RCC 7860 (cell line): ENCODE measurements at regions not wholly inside any gene's neighbourhood (a gene's known extent, or its start where the extent isn't known, plus 50 kb on each side); places are given as distances from the start of the nearest gene placed in this dataset.

Experiments
- DNase-seq: peaks from one replicate; pipeline ENCODE4 v3.0.0-alpha.2; 2015; ENCODE audit warnings: low spot score
- FAIRE-seq: peaks from 2 replicates; lab custom pipeline; 2012; peaks lifted over from hg19 to GRCh38; lab: Jason Lieb, UNC

DNA sequence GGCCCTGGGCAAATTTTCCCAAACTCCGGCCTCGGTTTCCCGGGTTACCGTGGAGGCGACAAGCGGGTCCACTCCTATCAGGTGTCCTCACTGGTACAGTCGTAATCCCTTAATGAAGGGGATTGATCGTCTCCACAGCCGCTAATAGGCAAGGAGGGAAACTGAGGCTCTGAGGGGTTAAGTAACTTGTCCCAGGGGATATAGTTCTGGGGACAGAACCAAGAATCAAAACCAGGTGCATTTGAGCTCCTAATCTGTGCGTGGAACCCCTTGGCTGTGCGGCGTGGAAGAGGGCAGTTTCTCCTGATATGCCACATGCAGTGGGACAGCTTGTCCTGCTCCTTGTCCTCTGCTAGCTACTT, 157.2 kb downstream of the CYRIA start:
- FAIRE-seq (no peak), DNase-seq (no peak)

DNA sequence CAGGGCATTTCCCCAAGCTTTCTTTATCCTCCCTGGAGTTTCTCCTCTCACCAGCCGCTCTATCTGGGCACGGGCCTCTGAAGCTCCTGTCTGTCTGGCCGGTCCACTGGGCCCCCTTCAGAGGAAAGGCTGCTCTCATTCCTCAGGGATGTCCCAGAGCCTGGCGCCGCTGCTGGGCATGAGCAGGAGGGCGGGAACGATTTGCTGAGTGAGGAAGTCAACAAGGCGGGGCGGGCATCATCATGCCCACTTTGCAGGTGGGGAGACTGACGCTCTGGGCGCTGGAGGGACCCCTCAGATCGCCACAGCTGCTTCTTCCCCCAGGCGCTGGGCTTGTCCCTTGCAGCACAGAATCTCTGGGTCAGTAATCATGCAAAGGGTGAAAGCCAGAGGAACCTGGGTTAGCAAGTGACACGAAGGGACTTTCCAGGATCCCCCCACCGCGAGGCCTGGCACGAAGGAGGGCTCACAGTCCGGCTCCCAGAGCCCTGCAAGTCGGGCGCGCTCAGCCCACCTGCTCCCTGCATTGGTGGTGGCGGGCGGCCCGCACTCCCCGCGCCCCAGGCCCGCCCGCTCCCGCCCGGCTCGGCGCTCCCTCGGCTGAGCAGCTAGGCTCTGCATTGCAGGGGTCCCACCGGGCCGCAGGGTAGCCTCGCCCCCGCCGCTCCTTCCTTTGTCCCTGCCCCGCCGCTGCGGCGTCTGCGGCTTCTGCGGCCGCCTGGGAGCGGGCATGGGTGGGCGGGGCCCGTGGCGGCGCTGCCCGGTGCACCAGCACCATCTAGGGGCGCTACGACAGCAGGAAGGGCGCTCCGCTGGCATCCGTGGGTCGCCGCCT, 157.8 kb downstream of the CYRIA start:
- peak; percentile 9 for DNase-seq

DNA sequence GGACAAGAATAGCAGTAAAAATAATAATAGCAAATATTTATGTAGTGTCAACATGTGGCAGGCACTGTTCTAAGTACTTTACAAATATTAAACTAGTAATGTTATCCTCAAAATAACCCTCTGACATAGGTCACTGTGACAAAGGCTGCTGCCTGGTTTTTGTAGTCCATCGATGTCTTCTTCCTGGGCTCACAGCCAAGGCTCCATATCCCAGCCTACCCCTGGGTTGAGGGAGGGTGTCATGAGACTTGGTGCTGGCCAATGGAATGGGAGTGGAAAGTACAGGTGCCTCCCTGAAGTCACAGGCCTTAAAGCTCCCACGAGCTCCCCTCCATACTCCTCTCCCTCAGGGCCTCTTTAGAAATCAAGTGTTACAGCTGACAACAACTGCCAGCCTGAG, 159.3 kb downstream of the CYRIA start:
- DNase-seq, result no peak
- FAIRE-seq, result no peak

More for the DNA sequence above, 157.8 kb downstream of the CYRIA start:
- no peak for FAIRE-seq

DNA sequence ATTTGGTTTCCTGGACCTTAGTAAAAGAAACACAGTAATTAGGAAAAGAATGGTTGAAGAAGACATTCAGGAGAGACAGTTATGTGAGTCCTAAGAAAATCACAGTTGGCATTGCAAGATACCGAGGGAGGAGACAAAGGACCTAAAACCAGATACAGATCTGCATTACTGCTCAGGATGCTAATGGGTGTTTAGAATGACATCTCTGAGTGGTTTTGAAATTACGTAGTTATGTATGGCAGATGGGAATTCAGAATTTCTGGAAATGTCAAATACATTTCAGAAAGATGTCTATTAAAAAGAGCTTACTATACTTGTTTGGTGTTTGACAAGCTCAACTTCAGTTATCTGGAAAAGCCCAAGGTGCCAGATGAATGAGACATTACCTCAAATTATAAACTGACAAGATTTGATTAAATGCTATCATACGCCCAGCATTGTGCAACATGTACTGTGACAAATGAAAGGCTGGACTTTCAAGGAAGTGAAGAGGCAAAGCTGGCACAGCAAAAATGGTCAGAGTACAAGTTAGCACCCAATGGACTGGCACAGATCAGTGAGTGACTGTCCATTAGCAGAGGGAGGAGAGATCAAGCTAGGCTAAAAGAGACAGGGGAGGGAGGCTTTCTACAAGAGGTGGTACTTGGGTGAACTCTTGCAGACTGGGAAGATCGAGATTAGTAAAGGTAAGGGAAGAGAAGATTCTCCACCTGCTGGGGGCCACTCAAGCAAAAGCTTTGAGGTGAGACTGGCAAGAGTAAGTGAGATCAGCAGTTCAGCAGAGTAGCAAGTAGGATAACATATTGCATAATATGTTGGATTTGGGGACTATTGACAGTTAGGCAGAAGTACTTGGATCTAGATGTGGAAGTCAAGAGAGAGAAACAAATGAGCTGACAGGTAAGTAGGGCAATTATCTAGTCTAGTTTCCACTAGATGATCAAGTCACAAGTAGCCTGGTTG, 168.9 kb downstream of the CYRIA start:
- FAIRE-seq, result no peak
- no peak for DNase-seq

DNA sequence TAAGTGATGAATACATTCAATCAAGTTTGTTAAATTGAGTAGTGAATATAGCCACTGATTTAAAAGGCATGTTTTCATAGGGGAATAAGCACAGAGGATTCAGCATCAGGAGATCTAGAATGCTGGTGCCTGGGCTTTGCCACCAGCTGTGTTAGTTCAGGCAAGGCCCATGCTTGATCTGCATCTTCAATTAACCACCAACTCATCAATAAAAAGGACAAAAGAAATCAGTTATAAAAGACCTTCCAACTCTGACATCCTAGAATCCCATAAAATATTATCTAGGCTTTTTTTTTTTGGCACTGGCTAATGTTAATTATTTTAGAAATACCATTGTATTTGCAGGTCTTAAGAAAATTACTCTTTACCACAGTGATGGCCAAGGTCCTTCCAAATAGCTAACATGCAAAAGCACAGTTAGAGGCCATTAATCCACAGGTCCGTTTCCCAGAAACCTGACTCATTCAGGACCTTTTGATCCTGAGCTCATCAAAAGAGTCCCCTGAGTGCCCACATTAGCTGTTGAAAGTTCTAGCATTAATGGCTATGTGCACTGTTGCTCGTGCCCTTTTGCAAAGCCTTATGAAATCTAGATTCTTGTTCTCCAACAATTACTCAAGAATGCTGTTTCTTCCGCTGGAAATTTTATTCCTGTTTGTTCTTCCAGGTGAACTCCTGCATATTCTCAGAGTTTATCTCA, 170.0 kb downstream of the CYRIA start:
- no peak for FAIRE-seq
- no peak for DNase-seq

DNA sequence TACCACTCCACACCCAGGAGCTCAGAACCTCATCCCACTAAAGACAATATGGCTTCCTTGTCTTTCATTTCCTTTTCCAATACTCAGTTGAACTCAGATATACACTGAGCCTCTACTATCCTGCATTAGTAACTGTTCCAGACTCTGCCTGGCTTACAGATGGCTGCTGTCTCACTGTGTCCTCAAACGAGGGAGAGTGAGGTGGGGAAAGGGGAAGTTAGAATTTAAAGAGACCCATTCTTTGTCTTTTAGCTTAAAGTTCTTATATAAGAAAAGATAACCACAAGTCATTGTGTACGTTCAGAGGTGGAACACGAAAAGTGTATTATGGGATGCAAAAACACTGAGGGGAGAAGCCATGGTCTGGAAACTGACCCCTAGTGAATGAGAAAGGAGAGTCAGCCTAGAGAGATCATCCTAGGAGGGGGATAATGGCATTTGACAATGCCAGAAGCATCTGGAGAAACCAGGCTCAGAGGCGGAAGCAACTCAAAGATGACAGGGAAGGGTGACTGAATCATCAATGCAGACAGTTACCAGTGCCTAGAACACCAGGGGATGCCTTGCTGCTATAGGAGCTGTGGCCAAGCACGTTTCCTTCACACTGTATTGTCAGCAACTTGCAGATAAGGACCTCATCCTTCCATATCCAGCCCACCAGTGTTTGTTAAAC, 170.7 kb downstream of the CYRIA start:
- no peak for FAIRE-seq
- DNase-seq, result no peak

DNA sequence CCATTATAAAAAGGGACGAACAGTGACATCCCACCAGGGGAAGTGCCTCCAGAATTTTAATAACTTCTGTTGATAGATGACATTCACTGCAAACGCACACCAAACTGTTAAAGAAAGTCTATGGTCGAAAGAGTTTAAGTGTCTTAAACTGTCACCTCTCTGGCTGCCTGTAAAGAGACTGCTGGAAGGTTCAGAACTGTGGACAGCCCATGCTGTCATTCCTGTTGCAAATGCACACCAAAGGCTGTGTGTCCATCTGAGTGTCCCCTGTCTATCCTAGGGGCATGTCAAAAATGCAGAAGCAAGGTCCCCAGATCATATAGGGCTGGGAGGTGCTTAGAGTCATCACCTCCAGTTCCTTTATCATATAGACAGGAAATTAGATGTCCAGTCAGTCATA, 171.8 kb downstream of the CYRIA start:
- FAIRE-seq, result no peak
- no peak for DNase-seq

DNA sequence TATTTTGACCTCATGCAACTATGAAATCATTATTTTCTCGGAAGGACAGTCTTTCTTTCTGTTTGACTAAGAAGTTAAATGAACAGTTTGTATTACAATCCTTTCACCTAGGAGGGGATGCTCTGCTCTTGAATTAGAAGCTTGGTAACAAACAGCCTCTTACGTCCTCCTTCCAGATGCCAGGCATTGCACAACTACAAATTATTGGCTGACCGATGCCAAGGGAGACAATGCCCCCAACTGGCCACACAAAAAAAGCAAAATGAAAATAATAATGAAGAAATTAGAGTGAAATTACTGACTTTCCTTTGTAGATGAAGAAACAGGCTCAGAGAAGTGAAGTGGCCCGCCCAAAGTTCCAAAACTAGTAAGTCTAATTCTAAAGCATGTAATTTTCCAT, 177.9 kb downstream of the CYRIA start:
- FAIRE-seq, result no peak
- DNase-seq, result no peak

DNA sequence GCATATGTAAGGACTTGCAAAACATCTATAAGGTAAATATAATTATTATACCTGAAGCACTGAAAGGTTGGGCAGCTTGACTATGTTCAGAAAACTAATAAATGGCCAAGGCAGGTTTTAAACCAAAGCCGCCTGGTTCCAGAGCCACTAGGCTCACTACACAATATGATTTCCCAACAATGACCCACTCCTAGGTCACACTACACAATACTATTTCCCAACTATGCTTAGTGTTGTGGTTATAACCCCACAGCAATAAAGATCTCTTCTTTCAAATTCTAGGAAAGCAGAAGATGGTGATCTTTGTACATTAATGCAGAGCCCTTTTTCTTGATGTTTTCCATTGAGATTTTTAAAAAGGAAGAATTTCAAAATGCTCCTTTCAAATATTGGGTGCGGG, 180.4 kb downstream of the CYRIA start:
- FAIRE-seq (no peak), DNase-seq (no peak)

DNA sequence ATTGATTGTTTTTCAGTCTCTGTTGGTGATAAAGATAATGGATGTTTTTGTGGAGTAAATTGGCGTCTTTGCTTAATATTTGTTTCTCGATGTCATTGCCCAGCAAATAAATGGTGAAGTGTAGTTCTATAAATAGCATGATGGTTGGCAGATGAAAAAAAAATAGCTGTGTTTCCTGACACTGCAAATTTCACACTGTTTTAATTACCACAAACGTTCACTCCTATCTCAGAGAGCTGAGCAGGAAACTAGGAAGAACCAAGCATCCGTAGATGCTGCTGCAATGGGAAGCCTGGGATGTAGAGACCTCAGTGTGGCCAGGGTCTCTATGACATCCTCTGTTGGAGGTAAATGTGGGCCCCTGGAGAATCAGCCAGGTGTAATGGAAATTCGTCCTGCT, 183.2 kb downstream of the CYRIA start:
- no peak for FAIRE-seq
- DNase-seq, result no peak

DNA sequence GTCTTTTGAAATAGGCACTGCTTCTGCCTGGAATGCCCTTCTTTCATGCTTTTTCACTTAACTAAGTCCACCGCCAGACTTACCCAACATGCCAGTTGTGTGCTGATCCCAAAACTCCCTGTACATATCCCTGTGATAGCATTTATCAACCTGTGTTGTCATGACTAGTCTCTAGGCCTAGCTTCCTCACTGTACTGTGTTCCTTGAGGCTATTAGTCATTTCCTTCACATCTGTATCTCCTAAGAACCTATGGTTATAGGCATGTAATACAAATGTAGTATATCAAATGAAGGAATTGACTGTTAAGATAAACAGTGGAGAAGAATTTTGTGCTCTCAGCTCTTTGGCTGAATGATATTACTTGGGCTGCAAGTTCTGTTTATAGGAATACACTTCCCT, 184.3 kb downstream of the CYRIA start:
- no peak for DNase-seq

DNA sequence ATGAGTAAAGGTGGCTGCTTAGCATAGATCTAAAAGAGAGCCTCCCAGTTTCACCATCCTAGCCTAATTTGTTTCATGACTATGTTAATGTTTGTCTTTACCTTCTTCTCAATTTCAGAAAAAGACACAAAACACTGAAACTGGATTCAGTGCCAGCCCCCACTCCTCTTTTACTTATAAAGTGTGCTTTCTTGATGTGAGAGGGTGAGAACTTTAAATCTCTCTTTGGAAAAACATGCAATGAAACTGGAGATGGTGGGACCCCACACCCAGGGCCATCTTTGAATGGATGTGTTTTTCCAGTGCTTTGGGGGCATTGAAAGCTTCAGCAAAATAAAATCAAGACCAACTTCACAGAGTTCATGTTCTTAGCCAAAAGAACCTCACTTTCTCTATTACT, 185.9 kb downstream of the CYRIA start:
- no peak for DNase-seq
- FAIRE-seq, result no peak

More for the DNA sequence above, 184.3 kb downstream of the CYRIA start:
- FAIRE-seq, result no peak

DNA sequence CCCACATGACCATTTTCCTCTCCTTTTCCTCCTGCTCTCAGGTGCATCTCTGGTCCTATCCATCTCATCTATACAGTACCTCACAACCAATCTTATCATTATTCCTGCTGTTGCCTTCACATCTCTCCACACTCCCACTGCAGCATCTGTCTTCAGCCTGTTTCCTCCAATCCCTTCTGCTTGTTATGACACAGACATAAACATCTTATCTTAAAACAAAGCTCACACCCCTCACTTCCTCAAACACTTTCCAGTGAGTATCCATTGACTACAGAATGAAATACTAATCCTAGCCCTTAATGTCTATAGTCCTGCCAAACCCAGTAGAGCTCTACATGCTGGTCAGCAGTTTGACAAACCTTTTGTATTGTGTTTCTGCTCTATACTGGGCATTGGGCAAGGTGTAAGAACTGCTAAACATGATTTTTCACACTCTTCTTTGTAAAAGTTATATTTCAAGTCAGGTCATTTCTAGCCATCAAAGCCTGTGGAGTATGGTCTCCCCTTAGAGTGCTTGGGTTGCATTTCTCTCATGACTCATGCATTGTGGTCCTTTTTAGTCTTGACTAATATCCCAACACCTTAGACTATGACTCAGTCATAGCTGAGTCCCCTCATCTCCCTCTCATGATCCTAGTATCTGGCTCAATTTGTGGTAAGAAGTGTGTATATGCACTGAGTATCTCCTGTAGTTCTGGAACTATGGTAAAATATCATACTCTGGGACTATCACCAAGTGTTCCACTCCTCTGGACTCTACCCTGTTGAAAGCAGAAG, 187.0 kb downstream of the CYRIA start:
- DNase-seq (peak; percentile 59), FAIRE-seq (peak; percentile 55)

DNA sequence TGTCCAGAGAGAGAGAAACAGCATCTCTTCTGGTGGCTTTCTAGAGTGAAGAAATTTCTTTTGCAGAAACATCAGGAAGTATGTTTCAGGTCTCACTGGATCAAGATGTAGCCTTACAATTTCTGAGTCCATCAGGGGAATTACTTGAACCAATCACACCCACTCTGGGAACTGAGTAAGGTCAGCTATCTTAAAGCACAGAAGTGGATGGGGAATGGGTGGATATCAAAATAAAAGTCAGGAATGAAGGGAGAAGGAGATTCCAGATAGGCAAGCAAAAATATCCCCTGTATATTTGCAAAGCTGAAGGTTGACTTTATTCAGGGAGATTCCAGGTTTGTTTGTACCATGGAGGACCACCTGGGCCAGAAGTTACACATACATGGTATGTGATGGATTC, 188.0 kb downstream of the CYRIA start:
- DNase-seq (no peak), FAIRE-seq (no peak)

DNA sequence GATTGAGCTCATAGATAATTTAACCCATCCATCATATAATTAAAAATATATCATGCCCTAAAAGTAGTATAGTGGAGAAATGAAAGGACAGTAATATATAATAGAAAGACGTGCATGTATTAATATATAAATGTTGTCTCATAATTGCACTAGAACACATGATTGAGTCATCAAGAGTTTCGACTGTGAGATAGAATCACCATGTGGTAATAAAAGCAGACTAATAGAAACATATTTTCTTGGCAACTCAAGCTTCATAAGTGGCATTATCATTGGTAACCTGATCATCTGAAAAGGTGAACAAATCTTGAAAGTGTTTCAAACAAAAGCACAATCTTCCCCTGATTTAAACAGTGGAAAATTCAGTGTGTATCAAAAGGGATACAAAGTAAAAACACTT, 188.8 kb downstream of the CYRIA start:
- no peak for DNase-seq
- no peak for FAIRE-seq

DNA sequence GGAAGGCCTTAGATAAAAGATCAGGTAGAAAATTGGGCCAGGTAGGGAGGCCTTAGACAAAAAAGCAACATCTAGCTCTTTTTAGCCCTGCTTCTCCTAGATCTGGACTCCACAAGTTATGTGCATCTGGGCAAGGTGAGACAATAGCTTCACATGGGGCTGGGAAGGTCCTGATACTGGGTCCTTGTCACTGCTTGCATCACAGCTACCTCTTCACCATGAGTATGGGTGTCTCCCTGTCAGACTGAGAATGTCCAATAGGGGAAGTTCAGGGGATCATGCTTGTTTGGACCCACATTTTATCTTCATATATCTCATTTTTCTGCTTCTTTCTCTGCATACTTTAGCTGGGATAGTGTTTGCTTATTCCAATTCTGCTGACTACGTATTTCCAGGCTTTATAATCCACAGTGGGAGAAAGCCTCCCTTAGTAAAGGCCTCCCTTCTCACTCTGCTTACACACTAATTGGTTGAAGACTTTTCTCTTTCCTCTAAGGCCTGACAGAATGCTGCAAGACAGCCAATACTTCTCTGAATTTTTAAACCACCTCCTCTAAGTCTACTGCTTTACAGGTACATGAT, 189.6 kb downstream of the CYRIA start:
- DNase-seq (no peak), FAIRE-seq (no peak)

DNA sequence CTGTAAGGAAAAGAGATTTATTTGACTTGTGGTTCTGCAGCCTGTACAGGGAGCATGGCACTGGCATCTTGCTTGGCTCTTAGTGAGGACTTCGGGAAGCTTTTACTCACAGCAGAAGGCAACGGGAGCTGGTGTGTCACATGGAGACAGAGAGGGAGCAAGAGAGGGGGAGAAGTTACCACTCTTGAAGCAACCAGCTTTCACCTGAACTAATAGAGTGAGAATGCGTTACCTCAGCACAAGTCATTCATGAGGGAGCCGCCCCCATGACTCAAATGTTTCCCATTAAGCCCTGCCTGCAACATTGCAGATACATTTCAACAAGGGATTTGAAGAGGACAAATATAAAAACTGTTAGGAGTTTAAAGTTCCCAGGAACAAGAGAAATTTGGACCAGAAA, 190.0 kb downstream of the CYRIA start:
- no peak for FAIRE-seq

DNA sequence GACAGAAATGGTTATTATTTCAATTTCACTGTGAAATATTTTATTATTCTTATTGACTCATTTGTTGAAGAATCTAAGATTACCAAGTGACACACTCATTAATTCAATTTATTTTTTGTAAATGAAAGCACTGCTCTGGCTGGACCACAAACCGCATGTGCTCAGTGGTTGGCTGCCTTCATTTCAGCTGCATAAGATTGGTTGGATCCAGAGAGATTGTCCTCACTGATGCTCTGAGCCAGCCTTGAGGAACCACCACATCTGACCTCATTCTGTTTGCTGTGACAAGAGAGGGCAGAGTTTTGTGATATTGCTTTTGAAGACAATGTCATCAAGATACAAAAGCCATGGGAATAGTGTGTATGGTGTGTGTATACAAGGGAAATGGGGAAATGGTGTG, 192.1 kb downstream of the CYRIA start:
- FAIRE-seq (no peak), DNase-seq (no peak)

More for the DNA sequence above, 190.0 kb downstream of the CYRIA start:
- DNase-seq, result peak; percentile 8

DNA sequence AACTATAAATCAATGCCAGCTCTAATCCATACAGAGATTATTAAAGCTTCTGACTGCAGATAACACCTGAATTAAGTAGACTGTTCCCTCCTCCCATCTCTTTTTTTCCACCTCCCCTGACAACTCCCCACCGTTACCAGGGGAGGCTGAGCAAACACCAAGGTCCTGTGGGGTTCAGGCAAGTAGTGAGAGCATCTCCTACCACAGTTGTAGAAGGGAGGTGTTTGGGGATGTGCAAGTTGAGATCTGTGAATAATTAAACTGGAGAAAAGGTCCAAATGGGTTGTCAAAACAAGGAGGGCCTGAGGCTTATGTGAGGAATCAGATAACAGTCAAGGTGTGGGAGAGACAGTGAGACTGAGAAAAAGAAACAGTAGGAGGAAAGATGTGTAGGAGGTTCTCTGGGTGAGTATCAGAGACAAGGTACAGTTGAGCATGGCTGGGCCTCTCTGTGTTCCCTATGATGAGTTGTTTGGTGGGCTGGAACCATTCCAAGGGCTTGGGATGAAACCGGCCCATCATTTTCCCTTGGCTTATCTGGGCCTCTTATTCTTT, 194.6 kb downstream of the CYRIA start:
- DNase-seq, result no peak
- no peak for FAIRE-seq
